PFSK-1 (cell line): ENCODE measurements at regions not wholly inside any gene's neighbourhood (a gene's known extent, or its start where the extent isn't known, plus 50 kb on each side); places are given as distances from the start of the nearest gene placed in this dataset.

Experiments used
- FOXP2 ChIP-seq: optimal IDR thresholded peaks from 2 replicates; pipeline ENCODE3; 2011; ENCODE audit warnings: borderline replicate concordance, control low read depth, inconsistent platforms; ENCODE audit not compliant: insufficient read depth; ENCODE audit errors: extremely low read length, extremely low read depth
- POLR2AphosphoS5 ChIP-seq: IDR thresholded peaks from 2 replicates; pipeline ENCODE4 v1.6.1; 2012; ENCODE audit warnings: low read depth, mild to moderate bottlenecking, control low read depth, low read length, moderate library complexity
- REST ChIP-seq, 2 experiments: IDR thresholded peaks; 2 replicates each; pipeline versions ENCODE4 v1.6.1 to v1.8.0; 2011 to 2012; ENCODE audit warnings: low read depth in 2 of 2, low read length in 2 of 2, control low read depth in 1 of 2, inconsistent platforms in 1 of 2, mild to moderate bottlenecking in 1 of 2, moderate library complexity in 1 of 2; ENCODE audit not compliant: insufficient read depth in 1 of 2
- SIN3A ChIP-seq: IDR thresholded peaks from 2 replicates; pipeline ENCODE4 v1.6.1; 2012; ENCODE audit warnings: mild to moderate bottlenecking, low read length, moderate library complexity, borderline replicate concordance; ENCODE audit not compliant: insufficient read depth
- TAF1 ChIP-seq: IDR thresholded peaks from 2 replicates; pipeline ENCODE4 v1.6.1; 2012; ENCODE audit warnings: low read length, control low read depth, borderline replicate concordance; ENCODE audit not compliant: insufficient read depth

- TF ChIP-seq TAF1: no peak
- TF ChIP-seq SIN3A: no peak
- no peak for TF ChIP-seq POLR2AphosphoS5
- TF ChIP-seq FOXP2: no peak
- no peak for TF ChIP-seq REST (IDR thresholded peaks at IDR 0.05; ENCODE audit: insufficient read depth in 1 of 2, low read depth in 2 of 2, low read length in 2 of 2)
These were observed 154.0 kb upstream of the KCNG1 start for GRCh38 chr20:51176876-51177275.

- TF ChIP-seq REST (IDR thresholded peaks at IDR 0.05; ENCODE audit: insufficient read depth in 1 of 2, low read depth in 2 of 2, low read length in 2 of 2): no peak
- TF ChIP-seq SIN3A: no peak
- TF ChIP-seq POLR2AphosphoS5: no peak
- TF ChIP-seq FOXP2: no peak
- no peak for TF ChIP-seq TAF1
These were observed 153.5 kb upstream of the KCNG1 start for GRCh38 chr20:51176446-51176845.

- no peak for TF ChIP-seq SIN3A
- TF ChIP-seq REST (IDR thresholded peaks at IDR 0.05; ENCODE audit: insufficient read depth in 1 of 2, low read depth in 2 of 2, low read length in 2 of 2): no peak
- no peak for TF ChIP-seq FOXP2
- no peak for TF ChIP-seq TAF1
- no peak for TF ChIP-seq POLR2AphosphoS5
These were observed 152.8 kb upstream of the KCNG1 start for GRCh38 chr20:51175724-51176123.

- no peak for TF ChIP-seq REST (IDR thresholded peaks at IDR 0.05; ENCODE audit: insufficient read depth in 1 of 2, low read depth in 2 of 2, low read length in 2 of 2)
These were observed 152.2 kb upstream of the KCNG1 start for GRCh38 chr20:51175156-51175555.

GRCh38 chr20:51174536-51174935 is 151.6 kb upstream of the KCNG1 start:
- TF ChIP-seq POLR2AphosphoS5 (no peak), FOXP2 (no peak), TAF1 (no peak), SIN3A (no peak), REST (IDR thresholded peaks at IDR 0.05; ENCODE audit: insufficient read depth in 1 of 2, low read depth in 2 of 2, low read length in 2 of 2) (no peak)
